WTC11 (cell line): ENCODE measurements at regions not wholly inside any gene's neighbourhood (a gene's known extent, or its start where the extent isn't known, plus 50 kb on each side); places are given as distances from the start of the nearest gene placed in this dataset.

Experiments used
- AFF4 ChIP-seq: sonication (generic); formaldehyde crosslinking; IDR thresholded peaks from 2 replicates; pipeline ENCODE4 v1.8.1; 2023; ENCODE audit warnings: mild to moderate bottlenecking, missing genetic modification reagents, borderline replicate concordance
- AR ChIP-seq: fragments of 250-450 bp; sonication (Bioruptor Pico); IDR thresholded peaks from 2 replicates; pipeline ENCODE4 v1.9.0; 2021; ENCODE audit warnings: mild to moderate bottlenecking
- ATF2 ChIP-seq: sonication (generic); formaldehyde crosslinking; IDR thresholded peaks from 2 replicates; pipeline ENCODE4 v1.8.1; 2022; ENCODE audit warnings: low read depth, missing genetic modification reagents, borderline replicate concordance
- E2F1 ChIP-seq: sonication (generic); formaldehyde crosslinking; IDR thresholded peaks from 2 replicates; pipeline ENCODE4 v1.8.0; 2022; ENCODE audit warnings: mild to moderate bottlenecking, missing genetic modification reagents
- ERG ChIP-seq: fragments of 250-450 bp; sonication (Bioruptor Pico); IDR thresholded peaks from 2 replicates; pipeline ENCODE4 v1.8.0; 2021; ENCODE audit warnings: mild to moderate bottlenecking
- FOXK1 ChIP-seq: sonication (generic); formaldehyde crosslinking; IDR thresholded peaks from 2 replicates; pipeline ENCODE4 v1.8.0; 2022; ENCODE audit warnings: mild to moderate bottlenecking, moderate library complexity, missing genetic modification reagents
- HMGXB4 ChIP-seq: sonication (generic); formaldehyde crosslinking; IDR thresholded peaks from 2 replicates; pipeline ENCODE4 v1.8.1; 2023; ENCODE audit warnings: mild to moderate bottlenecking, moderate library complexity, missing genetic modification reagents
- NFE2L1 ChIP-seq: sonication (generic); formaldehyde crosslinking; IDR thresholded peaks from 2 replicates; pipeline ENCODE4 v1.8.1; 2023; ENCODE audit warnings: missing genetic modification reagents
- ZNF416 ChIP-seq: fragments of 250-450 bp; sonication (Bioruptor Pico); IDR thresholded peaks from 2 replicates; pipeline ENCODE4 v1.9.0; 2021; ENCODE audit warnings: mild to moderate bottlenecking, inconsistent platforms
- ZNF532 ChIP-seq: fragments of 250-450 bp; sonication (Bioruptor Pico); IDR thresholded peaks from 2 replicates; pipeline ENCODE4 v1.9.0; 2021; ENCODE audit warnings: mild to moderate bottlenecking, borderline replicate concordance
- ZSCAN18 ChIP-seq: fragments of 250-450 bp; sonication (Bioruptor Pico); IDR thresholded peaks from 2 replicates; pipeline ENCODE4 v2.1.2; 2022; ENCODE audit warnings: mild to moderate bottlenecking, moderate library complexity

- TF ChIP-seq E2F1 (CRISPR knock-in tag) (no peak), ERG (CRISPR knock-in tag) (no peak), AFF4 (CRISPR knock-in tag) (no peak), AR (CRISPR knock-in tag) (no peak), FOXK1 (CRISPR knock-in tag) (no peak), HMGXB4 (CRISPR knock-in tag) (no peak), ZSCAN18 (no peak), ZNF416 (no peak), NFE2L1 (no peak), ATF2 (CRISPR knock-in tag) (no peak), ZNF532 (CRISPR knock-in tag) (no peak)
Observed at GRCh38 chr13:105127732-105128131, 1407.7 kb downstream of the EFNB2 start (continued).
